ENCODE measurements at regions not wholly inside any gene's neighbourhood (a gene's known extent, or its start where the extent isn't known, plus 50 kb on each side); places are given as distances from the start of the nearest gene placed in this dataset.

DNA sequence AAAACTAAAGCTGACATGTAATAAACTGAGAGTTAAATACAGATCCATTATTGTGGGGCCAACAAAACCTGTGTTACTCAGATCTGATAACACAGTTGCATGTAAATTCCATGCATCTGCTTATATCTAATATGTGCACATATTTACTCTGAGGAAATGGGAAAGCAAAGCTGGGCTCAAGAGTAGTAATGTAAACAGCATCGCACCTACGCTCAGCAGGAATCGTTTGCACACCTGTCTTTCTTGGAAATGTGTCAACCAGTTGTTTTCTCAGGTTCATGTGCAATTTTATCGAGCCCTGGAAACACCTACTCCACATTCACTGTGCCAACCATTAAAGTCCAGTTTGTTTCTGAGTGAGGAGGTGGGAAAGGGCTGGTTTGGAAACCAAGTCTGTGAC, 80.3 kb upstream of the CNKSR3 start:
- TF ChIP-seq CTCF (IDR thresholded peaks at IDR 0.05; ENCODE audit: low read depth, low read length, poor library complexity, severe bottlenecking) (no peak), EZH2phosphoT487 (IDR thresholded peaks at IDR 0.05; ENCODE audit: borderline replicate concordance, low read length) (no peak)
